ENCODE measurements at regions not wholly inside any gene's neighbourhood (a gene's known extent, or its start where the extent isn't known, plus 50 kb on each side); places are given as distances from the start of the nearest gene placed in this dataset.

- DNase-seq: no peak
Observed at GRCh38 chr13:34004676-34005075, 186.7 kb downstream of the RFC3 start.

GRCh38 chr13:34006011-34006410 is 188.1 kb downstream of the RFC3 start:
- DNase-seq: no peak

- no peak for DNase-seq
Observed at GRCh38 chr13:34011552-34012085, 193.7 kb downstream of the RFC3 start.

- DNase-seq: no peak
Observed at GRCh38 chr13:34012382-34012781, 194.4 kb downstream of the RFC3 start.

- no peak for DNase-seq
Observed at GRCh38 chr13:34013061-34013460, 195.1 kb downstream of the RFC3 start.

GRCh38 chr13:34017231-34017630 is 199.3 kb downstream of the RFC3 start:
- DNase-seq: no peak

- no peak for DNase-seq
Observed at GRCh38 chr13:34019870-34020269, 201.9 kb downstream of the RFC3 start.

GRCh38 chr13:34020388-34020787 is 202.4 kb downstream of the RFC3 start:
- no peak for DNase-seq

- no peak for DNase-seq
Observed at GRCh38 chr13:34021619-34022018, 203.7 kb downstream of the RFC3 start.

GRCh38 chr13:34025746-34026145 is 207.8 kb downstream of the RFC3 start:
- DNase-seq: no peak

- DNase-seq: no peak
Observed at GRCh38 chr13:34026308-34026707, 208.4 kb downstream of the RFC3 start.

- DNase-seq: no peak
Observed at GRCh38 chr13:34028496-34029442, 210.8 kb downstream of the RFC3 start.

GRCh38 chr13:34030782-34031181 is 212.8 kb downstream of the RFC3 start:
- DNase-seq: no peak

- no peak for DNase-seq
Observed at GRCh38 chr13:34031610-34032009, 213.7 kb downstream of the RFC3 start.

GRCh38 chr13:34034411-34034810 is 216.5 kb downstream of the RFC3 start:
- no peak for DNase-seq

- no peak for DNase-seq
Observed at GRCh38 chr13:34035178-34035577, 217.2 kb downstream of the RFC3 start.

- DNase-seq: no peak
Observed at GRCh38 chr13:34035676-34036325, 217.9 kb downstream of the RFC3 start.

GRCh38 chr13:34037636-34038540 is 219.9 kb downstream of the RFC3 start:
- DNase-seq: no peak

GRCh38 chr13:34038541-34039068 is 220.7 kb downstream of the RFC3 start:
- DNase-seq: no peak

- no peak for DNase-seq
Observed at GRCh38 chr13:34039678-34040077, 221.7 kb downstream of the RFC3 start.

GRCh38 chr13:34040863-34041262 is 222.9 kb downstream of the RFC3 start:
- DNase-seq: no peak

- DNase-seq: no peak
Observed at GRCh38 chr13:34044041-34044440, 226.1 kb downstream of the RFC3 start.

- no peak for DNase-seq
Observed at GRCh38 chr13:34044660-34045080, 226.7 kb downstream of the RFC3 start.
